ENCODE measurements at regions not wholly inside any gene's neighbourhood (a gene's known extent, or its start where the extent isn't known, plus 50 kb on each side); places are given as distances from the start of the nearest gene placed in this dataset.

DNA sequence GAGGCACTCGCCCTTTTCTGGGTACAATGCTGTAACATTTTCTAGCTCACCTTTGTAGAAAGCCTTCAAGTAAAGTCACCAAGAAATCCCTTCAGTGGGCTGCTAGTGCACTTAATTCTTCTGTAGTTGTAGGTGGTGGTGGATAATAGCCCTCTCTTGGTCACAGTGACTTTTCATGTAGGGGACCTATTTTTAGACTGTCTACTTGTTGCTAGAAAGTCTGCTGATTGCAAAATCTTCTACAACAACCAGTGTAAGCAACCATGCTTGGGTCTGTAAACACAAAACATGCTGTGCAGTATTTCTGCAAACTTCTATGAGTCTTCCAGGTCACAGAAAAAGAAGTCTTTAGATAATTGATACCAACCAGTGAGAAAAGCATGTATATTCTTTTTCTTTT lies 55.6 kb downstream of the PBDC1 start:
- Histone ChIP-seq H3K9me2 (replicated peaks; ENCODE audit: insufficient read depth, low read length) (no peaks in the 10 kb centered on the region), H4K20me1 (ENCODE audit: low read depth, low read length) (no peaks in the 10 kb centered on the region), H3K9ac (ENCODE audit: low read length) (no peak overlapping the region), H3F3A (ENCODE audit: insufficient read depth) (no peaks in the 10 kb centered on the region), H3K27ac (ENCODE audit: low read depth, low read length) (no peak overlapping the region), H3K79me2 (ENCODE audit: insufficient read depth, low read length) (no peaks in the 10 kb centered on the region), H2AFZ (ENCODE audit: low read depth, low read length, severe bottlenecking) (no peak overlapping the region), H3K9me3 (ENCODE audit: insufficient read depth, low read length) (no peaks in the 10 kb centered on the region), H3K27me3 (ENCODE audit: low read length) (no peaks in the 10 kb centered on the region), H3K36me3 (ENCODE audit: low read length) (no peaks in the 10 kb centered on the region), H3K4me3 (ENCODE audit: insufficient read depth, low read length, poor library complexity, severe bottlenecking) (no peak overlapping the region), H3K4me2 (ENCODE audit: low read depth, low read length, poor library complexity, severe bottlenecking) (no peak overlapping the region)
- TF ChIP-seq, protein P1, sequence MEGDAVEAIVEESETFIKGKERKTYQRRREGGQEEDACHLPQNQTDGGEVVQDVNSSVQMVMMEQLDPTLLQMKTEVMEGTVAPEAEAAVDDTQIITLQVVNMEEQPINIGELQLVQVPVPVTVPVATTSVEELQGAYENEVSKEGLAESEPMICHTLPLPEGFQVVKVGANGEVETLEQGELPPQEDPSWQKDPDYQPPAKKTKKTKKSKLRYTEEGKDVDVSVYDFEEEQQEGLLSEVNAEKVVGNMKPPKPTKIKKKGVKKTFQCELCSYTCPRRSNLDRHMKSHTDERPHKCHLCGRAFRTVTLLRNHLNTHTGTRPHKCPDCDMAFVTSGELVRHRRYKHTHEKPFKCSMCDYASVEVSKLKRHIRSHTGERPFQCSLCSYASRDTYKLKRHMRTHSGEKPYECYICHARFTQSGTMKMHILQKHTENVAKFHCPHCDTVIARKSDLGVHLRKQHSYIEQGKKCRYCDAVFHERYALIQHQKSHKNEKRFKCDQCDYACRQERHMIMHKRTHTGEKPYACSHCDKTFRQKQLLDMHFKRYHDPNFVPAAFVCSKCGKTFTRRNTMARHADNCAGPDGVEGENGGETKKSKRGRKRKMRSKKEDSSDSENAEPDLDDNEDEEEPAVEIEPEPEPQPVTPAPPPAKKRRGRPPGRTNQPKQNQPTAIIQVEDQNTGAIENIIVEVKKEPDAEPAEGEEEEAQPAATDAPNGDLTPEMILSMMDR (IDR thresholded peaks at IDR 0.05; ENCODE audit: insufficient read depth, low read length, poor library complexity, severe bottlenecking): no peak
- TF ChIP-seq EZH2phosphoT487 (conservative IDR thresholded peaks at IDR 0.05; ENCODE audit: low read length): no peak

DNA sequence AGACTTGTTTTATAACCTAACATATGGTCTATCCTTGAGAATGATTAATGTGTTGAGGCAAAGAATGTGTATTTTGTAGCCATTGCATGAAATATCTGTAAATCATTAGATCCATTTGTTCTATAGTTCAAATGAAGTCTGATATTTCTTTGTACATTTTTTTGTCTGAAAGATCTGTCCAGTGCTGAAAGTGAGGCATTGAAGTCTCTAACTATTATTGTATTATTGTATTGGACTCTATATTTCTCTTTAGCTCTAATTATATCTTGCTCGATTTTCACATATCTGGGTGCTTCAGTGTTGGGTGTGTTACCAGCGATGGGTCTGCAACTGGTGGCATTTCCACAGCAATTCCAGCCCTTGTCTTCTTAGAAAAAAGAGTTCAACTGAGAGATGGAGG lies 76.0 kb downstream of the PBDC1 start:
- no peak overlapping the region for H3K4me2 ChIP-seq (ENCODE audit: low read depth, low read length, poor library complexity, severe bottlenecking)
- no peaks in the 10 kb centered on the region for H3K36me3 ChIP-seq (ENCODE audit: low read length)
- no peaks in the 10 kb centered on the region for H3K9me2 ChIP-seq (replicated peaks; ENCODE audit: insufficient read depth, low read length)
- H4K20me1 ChIP-seq (ENCODE audit: low read depth, low read length): no peaks in the 10 kb centered on the region
- no peak overlapping the region for H3K4me3 ChIP-seq (ENCODE audit: insufficient read depth, low read length, poor library complexity, severe bottlenecking)
- H3K9ac ChIP-seq (ENCODE audit: low read length): no peak overlapping the region
- H3K79me2 ChIP-seq (ENCODE audit: insufficient read depth, low read length): no peaks in the 10 kb centered on the region
- H3K27me3 ChIP-seq (ENCODE audit: low read length): no peaks in the 10 kb centered on the region
- no peak overlapping the region for H2AFZ ChIP-seq (ENCODE audit: low read depth, low read length, severe bottlenecking)
- no peaks in the 10 kb centered on the region; the same call in 1 of the 2 replicates for H3F3A ChIP-seq (ENCODE audit: insufficient read depth)
- no peak for TF ChIP-seq EZH2phosphoT487 (conservative IDR thresholded peaks at IDR 0.05; ENCODE audit: low read length)
- TF ChIP-seq, protein P1 (IDR thresholded peaks at IDR 0.05; ENCODE audit: insufficient read depth, low read length, poor library complexity, severe bottlenecking): no peak
- H3K27ac ChIP-seq (ENCODE audit: low read depth, low read length): no peak overlapping the region
- H3K9me3 ChIP-seq (ENCODE audit: insufficient read depth, low read length): no peaks in the 10 kb centered on the region

DNA sequence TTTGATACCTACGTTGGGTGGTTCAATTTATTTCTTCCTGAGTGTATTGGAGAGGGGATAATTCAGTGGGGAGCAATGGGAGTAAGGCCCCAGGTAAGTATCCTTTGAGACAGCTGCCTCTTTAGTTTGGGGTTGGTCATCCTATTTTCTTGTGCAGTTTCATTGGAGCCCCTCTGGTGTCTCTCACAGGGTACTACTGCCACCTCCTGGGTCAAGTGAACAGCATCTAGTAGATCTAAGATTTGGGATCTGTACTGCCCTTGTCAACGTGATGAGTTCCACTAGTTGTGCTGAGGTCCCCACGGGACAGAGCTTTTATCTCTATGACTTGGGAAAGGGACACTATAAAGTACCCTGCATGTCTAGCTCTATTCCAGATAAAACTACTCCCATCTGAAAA lies 80.6 kb downstream of the PBDC1 start:
- TF ChIP-seq, protein P1 (IDR thresholded peaks at IDR 0.05; ENCODE audit: insufficient read depth, low read length, poor library complexity, severe bottlenecking): peak; percentile 40
- no peak for TF ChIP-seq EZH2phosphoT487 (conservative IDR thresholded peaks at IDR 0.05; ENCODE audit: low read length)

More for the DNA sequence above, 80.6 kb downstream of the PBDC1 start:
- Histone ChIP-seq H3K27ac (ENCODE audit: low read depth, low read length) (no peak overlapping the region), H4K20me1 (ENCODE audit: low read depth, low read length) (no peaks in the 10 kb centered on the region), H3K27me3 (ENCODE audit: low read length) (no peaks in the 10 kb centered on the region), H3K4me3 (ENCODE audit: insufficient read depth, low read length, poor library complexity, severe bottlenecking) (no peak overlapping the region), H3K9me2 (replicated peaks; ENCODE audit: insufficient read depth, low read length) (no peaks in the 10 kb centered on the region), H3K9me3 (ENCODE audit: insufficient read depth, low read length) (no peaks in the 10 kb centered on the region), H3K4me2 (ENCODE audit: low read depth, low read length, poor library complexity, severe bottlenecking) (no peak overlapping the region), H2AFZ (ENCODE audit: low read depth, low read length, severe bottlenecking) (peak overlapping the region; percentile 69), H3F3A (ENCODE audit: insufficient read depth) (no peaks in the 10 kb centered on the region), H3K9ac (ENCODE audit: low read length) (no peak overlapping the region), H3K79me2 (ENCODE audit: insufficient read depth, low read length) (no peaks in the 10 kb centered on the region), H3K36me3 (ENCODE audit: low read length) (no peaks in the 10 kb centered on the region)
